Neural progenitor cell (in vitro differentiated cells): ENCODE measurements at regions not wholly inside any gene's neighbourhood (a gene's known extent, or its start where the extent isn't known, plus 50 kb on each side); places are given as distances from the start of the nearest gene placed in this dataset.

Experiments used
- DNase-seq: peaks from one replicate; pipeline ENCODE4 v3.0.0-alpha.2; 2016; ENCODE audit warnings: low spot score
- H2AFZ ChIP-seq: fragments of 200-600 bp; sonication (generic); replicated peaks from 2 replicates; pipeline ENCODE4 v1.6.1; 2016; ENCODE audit warnings: antibody characterized with exemption
- H3F3A ChIP-seq: fragments of 200-600 bp; sonication (generic); 2 replicates; pipeline ENCODE4 v1.6.1; 2016; ENCODE audit warnings: antibody characterized with exemption, low read depth
- H3K27ac ChIP-seq: fragments of 200-600 bp; sonication (generic); 2 replicates; pipeline ENCODE4 v1.5.1; 2016; ENCODE audit warnings: mild to moderate bottlenecking
- H3K27me3 ChIP-seq: fragments of 200-600 bp; sonication (generic); 2 replicates; pipeline ENCODE4 v1.6.1; 2016; ENCODE audit warnings: mild to moderate bottlenecking, moderate library complexity
- H3K36me3 ChIP-seq: fragments of 200-600 bp; sonication (generic); 2 replicates; pipeline ENCODE4 v1.5.1; 2016
- H3K4me1 ChIP-seq: fragments of 200-600 bp; sonication (generic); 2 replicates; pipeline ENCODE4 v1.6.1; 2016; ENCODE audit warnings: mixed run types
- H3K4me2 ChIP-seq: fragments of 200-600 bp; sonication (generic); 2 replicates; pipeline ENCODE4 v1.6.1; 2016
- H3K4me3 ChIP-seq: fragments of 200-600 bp; sonication (generic); 2 replicates; pipeline ENCODE4 v1.5.1; 2016
- H3K79me2 ChIP-seq: fragments of 200-600 bp; sonication (generic); 2 replicates; pipeline ENCODE4 v1.6.1; 2016; ENCODE audit warnings: low read depth
- H3K9ac ChIP-seq: fragments of 200-600 bp; sonication (generic); 2 replicates; pipeline ENCODE4 v1.6.1; 2016
- H3K9me3 ChIP-seq: fragments of 200-600 bp; sonication (generic); 2 replicates; pipeline ENCODE4 v1.5.1; 2016; ENCODE audit warnings: low read depth
- H4K20me1 ChIP-seq: fragments of 200-600 bp; sonication (generic); 2 replicates; pipeline ENCODE4 v1.6.1; 2016; ENCODE audit warnings: low read depth
- H3K27ac Mint-ChIP-seq: 3 replicates; pipeline ENCODE4 v1.8.0; 2021; ENCODE audit warnings: mixed read lengths
- H3K27me3 Mint-ChIP-seq: 2 replicates; pipeline ENCODE4 v1.8.0; 2022; ENCODE audit warnings: low read depth, mild to moderate bottlenecking, inconsistent platforms, moderate library complexity, mixed read lengths; ENCODE audit not compliant: insufficient read depth
- H3K36me3 Mint-ChIP-seq: 3 replicates; pipeline ENCODE4 v1.8.0; 2021; ENCODE audit warnings: mixed read lengths
- H3K4me1 Mint-ChIP-seq: 3 replicates; pipeline ENCODE4 v1.8.0; 2021; ENCODE audit warnings: mixed read lengths
- H3K4me3 Mint-ChIP-seq: 3 replicates; pipeline ENCODE4 v1.8.0; 2021; ENCODE audit warnings: mild to moderate bottlenecking, moderate library complexity, mixed read lengths
- H3K9me3 Mint-ChIP-seq: 3 replicates; pipeline ENCODE4 v1.8.0; 2020; ENCODE audit warnings: mixed read lengths
- EZH2 ChIP-seq: fragments of 200-600 bp; sonication (generic); IDR thresholded peaks from 2 replicates; pipeline ENCODE4 v1.6.1; 2017; ENCODE audit warnings: antibody characterized with exemption, mild to moderate bottlenecking, moderate library complexity
- EZH2phosphoT487 ChIP-seq: fragments of 200-600 bp; sonication (generic); IDR thresholded peaks from 2 replicates; pipeline ENCODE4 v1.6.1; 2017; ENCODE audit warnings: antibody characterized with exemption
- TF ChIP-seq, protein P1 (sequence below): fragments of 200-600 bp; sonication (generic); IDR thresholded peaks from 2 replicates; pipeline ENCODE4 v1.5.1; 2017; ENCODE audit warnings: antibody characterized with exemption, mild to moderate bottlenecking

- H3K9ac ChIP-seq = no peak overlapping the region
- H3K27ac Mint-ChIP-seq = no peak overlapping the region
- H3K27ac ChIP-seq = no peak overlapping the region
- no peak overlapping the region for H3K4me3 Mint-ChIP-seq
- no peaks in the 10 kb centered on the region for H3K9me3 ChIP-seq
- no peaks in the 10 kb centered on the region for H3K27me3 Mint-ChIP-seq
- peaks cover 6% of the 10 kb centered on the region for H3K4me1 Mint-ChIP-seq
- H3K9me3 Mint-ChIP-seq = no peaks in the 10 kb centered on the region
- H3F3A ChIP-seq = no peaks in the 10 kb centered on the region
- H3K79me2 ChIP-seq = no peaks in the 10 kb centered on the region
- DNase-seq = no peak
- no peaks in the 10 kb centered on the region for H3K4me1 ChIP-seq
- H3K36me3 Mint-ChIP-seq = no peaks in the 10 kb centered on the region
- H3K4me3 ChIP-seq = no peak overlapping the region
- H2AFZ ChIP-seq = no peak overlapping the region
- H3K36me3 ChIP-seq = no peaks in the 10 kb centered on the region
- no peak for TF ChIP-seq EZH2phosphoT487
- H3K4me2 ChIP-seq = no peak overlapping the region
- no peaks in the 10 kb centered on the region for H4K20me1 ChIP-seq
- no peaks in the 10 kb centered on the region for H3K27me3 ChIP-seq
Measured at GRCh38 chr5:26761446-26761845, 276.9 kb downstream of the CDH9 start.

DNA sequence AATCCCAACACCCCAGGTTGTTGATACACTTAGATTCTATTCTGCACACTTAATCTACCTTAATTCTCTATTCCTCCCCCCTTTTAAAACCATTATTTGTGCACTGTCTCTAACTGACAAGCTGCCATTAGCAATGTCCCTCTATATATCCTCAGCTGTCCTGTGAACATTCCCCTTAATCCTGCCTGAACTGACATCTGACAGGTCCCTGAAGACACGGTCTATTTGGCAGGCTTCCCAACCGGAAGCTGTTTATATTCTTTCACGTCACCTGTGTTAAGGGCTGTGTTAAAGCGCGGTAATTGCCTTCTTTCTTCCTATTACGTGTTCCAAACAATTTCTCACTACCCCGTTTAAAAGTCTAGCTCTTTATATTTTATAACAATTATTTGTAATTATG, 277.3 kb downstream of the CDH9 start:
- Histone ChIP-seq H3K9me3 (no peaks in the 10 kb centered on the region), H3K9ac (no peak overlapping the region), H3K4me1 (no peaks in the 10 kb centered on the region), H3F3A (no peaks in the 10 kb centered on the region), H2AFZ (no peak overlapping the region), H3K36me3 (no peaks in the 10 kb centered on the region), H3K4me3 (no peak overlapping the region), H4K20me1 (no peaks in the 10 kb centered on the region), H3K79me2 (no peaks in the 10 kb centered on the region), H3K4me2 (no peak overlapping the region), H3K27me3 (no peaks in the 10 kb centered on the region), H3K27ac (no peak overlapping the region)
- no peaks in the 10 kb centered on the region for H3K36me3 Mint-ChIP-seq
- H3K9me3 Mint-ChIP-seq = no peaks in the 10 kb centered on the region
- no peaks in the 10 kb centered on the region for H3K27me3 Mint-ChIP-seq
- no peak overlapping the region for H3K4me3 Mint-ChIP-seq
- DNase-seq = no peak
- H3K27ac Mint-ChIP-seq = no peak overlapping the region
- H3K4me1 Mint-ChIP-seq = peaks cover 6% of the 10 kb centered on the region
- TF ChIP-seq EZH2phosphoT487 (no peak), EZH2 (no peak)
- TF ChIP-seq, protein P1, sequence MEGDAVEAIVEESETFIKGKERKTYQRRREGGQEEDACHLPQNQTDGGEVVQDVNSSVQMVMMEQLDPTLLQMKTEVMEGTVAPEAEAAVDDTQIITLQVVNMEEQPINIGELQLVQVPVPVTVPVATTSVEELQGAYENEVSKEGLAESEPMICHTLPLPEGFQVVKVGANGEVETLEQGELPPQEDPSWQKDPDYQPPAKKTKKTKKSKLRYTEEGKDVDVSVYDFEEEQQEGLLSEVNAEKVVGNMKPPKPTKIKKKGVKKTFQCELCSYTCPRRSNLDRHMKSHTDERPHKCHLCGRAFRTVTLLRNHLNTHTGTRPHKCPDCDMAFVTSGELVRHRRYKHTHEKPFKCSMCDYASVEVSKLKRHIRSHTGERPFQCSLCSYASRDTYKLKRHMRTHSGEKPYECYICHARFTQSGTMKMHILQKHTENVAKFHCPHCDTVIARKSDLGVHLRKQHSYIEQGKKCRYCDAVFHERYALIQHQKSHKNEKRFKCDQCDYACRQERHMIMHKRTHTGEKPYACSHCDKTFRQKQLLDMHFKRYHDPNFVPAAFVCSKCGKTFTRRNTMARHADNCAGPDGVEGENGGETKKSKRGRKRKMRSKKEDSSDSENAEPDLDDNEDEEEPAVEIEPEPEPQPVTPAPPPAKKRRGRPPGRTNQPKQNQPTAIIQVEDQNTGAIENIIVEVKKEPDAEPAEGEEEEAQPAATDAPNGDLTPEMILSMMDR = no peak

DNA sequence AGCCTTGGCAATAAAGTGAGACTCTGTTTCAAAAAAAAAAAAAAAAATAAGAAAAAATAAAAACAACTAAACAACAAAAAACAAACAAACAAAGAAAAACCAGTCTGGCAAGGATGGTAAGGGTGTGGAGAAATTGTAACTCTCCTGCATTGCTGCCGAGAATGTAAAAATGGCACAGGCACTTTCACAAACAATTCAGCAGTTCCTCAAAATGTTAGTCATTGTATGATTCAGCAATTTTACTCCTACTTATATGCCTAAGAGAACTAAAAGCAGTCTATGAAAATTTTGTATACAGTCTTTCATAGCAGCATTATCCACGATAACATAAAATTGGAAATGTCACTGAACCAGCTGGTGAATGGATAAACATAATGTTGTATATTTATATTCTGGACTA, 280.4 kb downstream of the CDH9 start:
- Histone ChIP-seq H3K79me2 (no peaks in the 10 kb centered on the region), H2AFZ (no peak overlapping the region), H3K9me3 (no peaks in the 10 kb centered on the region), H4K20me1 (no peaks in the 10 kb centered on the region), H3K4me2 (no peak overlapping the region), H3K4me1 (no peaks in the 10 kb centered on the region), H3F3A (no peaks in the 10 kb centered on the region), H3K27ac (no peak overlapping the region), H3K4me3 (no peak overlapping the region), H3K27me3 (no peaks in the 10 kb centered on the region), H3K9ac (no peak overlapping the region), H3K36me3 (no peaks in the 10 kb centered on the region)
- no peaks in the 10 kb centered on the region for H3K36me3 Mint-ChIP-seq
- H3K27me3 Mint-ChIP-seq = peaks cover 3% of the 10 kb centered on the region
- no peaks in the 10 kb centered on the region for H3K9me3 Mint-ChIP-seq
- no peak overlapping the region for H3K4me3 Mint-ChIP-seq
- no peak for DNase-seq
- H3K4me1 Mint-ChIP-seq = peaks cover 6% of the 10 kb centered on the region
- no peak for TF ChIP-seq EZH2
- TF ChIP-seq, protein P1 = no peak
- TF ChIP-seq EZH2phosphoT487 = no peak
- no peak overlapping the region for H3K27ac Mint-ChIP-seq

GRCh38 chr5:26749829-26750228, 288.6 kb downstream of the CDH9 start:
- Histone ChIP-seq H3K4me2 (no peak overlapping the region), H3K4me1 (no peaks in the 10 kb centered on the region), H3K79me2 (no peaks in the 10 kb centered on the region), H3F3A (no peaks in the 10 kb centered on the region), H3K27me3 (no peaks in the 10 kb centered on the region), H3K9me3 (no peaks in the 10 kb centered on the region), H3K4me3 (no peak overlapping the region), H3K9ac (no peak overlapping the region), H4K20me1 (no peaks in the 10 kb centered on the region), H3K36me3 (no peaks in the 10 kb centered on the region), H3K27ac (no peak overlapping the region), H2AFZ (no peak overlapping the region)
- DNase-seq = no peak
- Mint-ChIP-seq H3K27ac (no peak overlapping the region), H3K4me3 (no peak overlapping the region), H3K9me3 (no peaks in the 10 kb centered on the region), H3K4me1 (no peaks in the 10 kb centered on the region), H3K27me3 (peaks cover 3% of the 10 kb centered on the region), H3K36me3 (no peaks in the 10 kb centered on the region)
- no peak for TF ChIP-seq EZH2
- TF ChIP-seq EZH2phosphoT487 = no peak
- TF ChIP-seq, protein P1 = no peak
